GM21619 (cell line): ENCODE measurements at regions not wholly inside any gene's neighbourhood (a gene's known extent, or its start where the extent isn't known, plus 50 kb on each side); places are given as distances from the start of the nearest gene placed in this dataset.
"Not testable (repeated sequence)": the region's sequence is repeated elsewhere in the genome, so short reads cannot be mapped to it uniquely, and the experiment has no call there.

Source experiments
- ATAC-seq: cut with Tn5 transposase; IDR thresholded peaks from one replicate; pipeline ENCODE4 v1.9.1; 2021; ENCODE audit not compliant: unreplicated experiment

GRCh38 chr4:120316416-120316815 is 249.8 kb upstream of the MAD2L1 start:
- ATAC-seq, result no peak

- ATAC-seq, result no peak
Observed at GRCh38 chr4:120314969-120315368, 248.3 kb upstream of the MAD2L1 start.

- no peak for ATAC-seq
Observed at GRCh38 chr4:120304801-120305200, 238.2 kb upstream of the MAD2L1 start.

GRCh38 chr4:120299631-120300030 is 233.0 kb upstream of the MAD2L1 start:
- no peak for ATAC-seq

GRCh38 chr4:120293341-120293740 is 226.7 kb upstream of the MAD2L1 start:
- no peak for ATAC-seq

GRCh38 chr4:120291541-120291940 is 224.9 kb upstream of the MAD2L1 start:
- no peak for ATAC-seq

GRCh38 chr4:120290553-120290952 is 223.9 kb upstream of the MAD2L1 start:
- ATAC-seq, result no peak

GRCh38 chr4:120286813-120287212 is 220.2 kb upstream of the MAD2L1 start:
- ATAC-seq, result no peak

- ATAC-seq, result no peak
Observed at GRCh38 chr4:120281581-120281980, 214.9 kb upstream of the MAD2L1 start.

GRCh38 chr4:120277391-120277790 is 210.7 kb upstream of the MAD2L1 start:
- no peak for ATAC-seq

GRCh38 chr4:120266602-120267001 is 200.0 kb upstream of the MAD2L1 start:
- ATAC-seq, result no peak

GRCh38 chr4:120263618-120264017 is 197.0 kb upstream of the MAD2L1 start:
- no peak for ATAC-seq

GRCh38 chr4:120261117-120261516 is 194.5 kb upstream of the MAD2L1 start:
- no peak for ATAC-seq

- ATAC-seq, result not testable (repeated sequence)
Observed at GRCh38 chr4:120256112-120256775, 189.6 kb upstream of the MAD2L1 start.

- ATAC-seq, result no peak
Observed at GRCh38 chr4:120238277-120238973, 171.8 kb upstream of the MAD2L1 start.

GRCh38 chr4:120236873-120237272 is 170.2 kb upstream of the MAD2L1 start:
- no peak for ATAC-seq

GRCh38 chr4:120232050-120232449 is 165.4 kb upstream of the MAD2L1 start:
- ATAC-seq, result no peak

GRCh38 chr4:120228086-120228485 is 161.4 kb upstream of the MAD2L1 start:
- no peak for ATAC-seq

- ATAC-seq, result no peak
Observed at GRCh38 chr4:120227554-120227953, 160.9 kb upstream of the MAD2L1 start.

GRCh38 chr4:120225527-120225926 is 158.9 kb upstream of the MAD2L1 start:
- no peak for ATAC-seq

GRCh38 chr4:120218981-120219380 is 152.3 kb upstream of the MAD2L1 start:
- no peak for ATAC-seq

- no peak for ATAC-seq
Observed at GRCh38 chr4:120215350-120215749, 148.7 kb upstream of the MAD2L1 start.
